Mesenchymal stem cell (in vitro differentiated cells and primary cell): ENCODE measurements at regions not wholly inside any gene's neighbourhood (a gene's known extent, or its start where the extent isn't known, plus 50 kb on each side); places are given as distances from the start of the nearest gene placed in this dataset.

Source experiments
- DNase-seq: peaks from one replicate; pipeline ENCODE4 v3.0.0-alpha.2; 2013
- H2AFZ ChIP-seq: one replicate; pipeline ENCODE4 v1.6.1; 2013; ENCODE audit warnings: low read depth, mild to moderate bottlenecking, control low read depth, inconsistent platforms, low read length, moderate library complexity
- H2AK5ac ChIP-seq: 2 replicates; pipeline ENCODE4 v1.6.1; 2013; ENCODE audit warnings: low read length, moderate library complexity, mild to moderate bottlenecking, inconsistent platforms; ENCODE audit not compliant: severe bottlenecking
- H2BK120ac ChIP-seq: one replicate; pipeline ENCODE4 v1.6.1; 2013; ENCODE audit warnings: low read depth, mild to moderate bottlenecking, inconsistent platforms, low read length, moderate library complexity
- H2BK12ac ChIP-seq, 2 experiments: one replicate each; pipeline ENCODE4 v1.6.1; 2013; ENCODE audit warnings: inconsistent platforms in 2 of 2, low read length in 2 of 2, mild to moderate bottlenecking in 2 of 2, moderate library complexity in 2 of 2, control low read depth in 1 of 2
- H2BK15ac ChIP-seq: one replicate; pipeline ENCODE4 v1.6.1; 2013; ENCODE audit warnings: mild to moderate bottlenecking, low read depth, inconsistent platforms; ENCODE audit not compliant: poor library complexity, severe bottlenecking
- H2BK5ac ChIP-seq: 2 replicates; pipeline ENCODE4 v1.6.1; 2013; ENCODE audit warnings: low read depth, mild to moderate bottlenecking, low read length, control low read depth, inconsistent platforms; ENCODE audit not compliant: poor library complexity, severe bottlenecking
- H3K14ac ChIP-seq, 2 experiments: one replicate each; pipeline ENCODE4 v1.6.1; 2013; ENCODE audit warnings: inconsistent platforms in 2 of 2, low read length in 2 of 2, control low read depth in 1 of 2, mild to moderate bottlenecking in 1 of 2, moderate library complexity in 1 of 2
- H3K18ac ChIP-seq, 2 experiments: one replicate each; pipeline ENCODE4 v1.6.1; 2013; ENCODE audit warnings: inconsistent platforms in 2 of 2, low read length in 2 of 2, control low read depth in 1 of 2, low read depth in 1 of 2, mild to moderate bottlenecking in 1 of 2
- H3K23ac ChIP-seq, 2 experiments: one replicate each; pipeline ENCODE4 v1.6.1; 2013; ENCODE audit warnings: inconsistent platforms in 2 of 2, low read length in 2 of 2, mild to moderate bottlenecking in 2 of 2, moderate library complexity in 2 of 2, control low read depth in 1 of 2
- H3K27ac ChIP-seq: 2 replicates; pipeline ENCODE4 v1.5.1; 2013; ENCODE audit warnings: mild to moderate bottlenecking, moderate library complexity, low read length, control low read depth, inconsistent platforms; ENCODE audit not compliant: poor library complexity, severe bottlenecking
- H3K27me3 ChIP-seq, 2 experiments: 2 replicates each; pipeline versions ENCODE4 v1.6.1 to v1.7.0; 2013; ENCODE audit warnings: low read length in 2 of 2, mild to moderate bottlenecking in 2 of 2, moderate library complexity in 2 of 2, control low read depth in 1 of 2, inconsistent platforms in 1 of 2; ENCODE audit not compliant: control insufficient read depth in 1 of 2, insufficient read depth in 1 of 2
- H3K36me3 ChIP-seq, 2 experiments: 2 replicates each; pipeline versions ENCODE4 v1.6.1 to v1.7.0; 2013; ENCODE audit warnings: low read length in 2 of 2, control low read depth in 1 of 2, inconsistent platforms in 1 of 2, low read depth in 1 of 2, mild to moderate bottlenecking in 1 of 2; ENCODE audit not compliant: insufficient read depth in 2 of 2, control insufficient read depth in 1 of 2
- H3K4ac ChIP-seq, 2 experiments: one replicate each; pipeline ENCODE4 v1.6.1; 2013; ENCODE audit warnings: inconsistent platforms in 2 of 2, low read length in 2 of 2, mild to moderate bottlenecking in 2 of 2, moderate library complexity in 2 of 2, control low read depth in 1 of 2, low read depth in 1 of 2
- H3K4me1 ChIP-seq: 2 replicates; pipeline ENCODE4 v1.6.1; 2013; ENCODE audit warnings: low read depth, low read length, control low read depth; ENCODE audit not compliant: control insufficient read depth, insufficient read depth
- H3K4me2 ChIP-seq: 2 replicates; pipeline ENCODE4 v1.6.1; 2013; ENCODE audit warnings: low read length, mild to moderate bottlenecking, inconsistent platforms; ENCODE audit not compliant: poor library complexity, severe bottlenecking
- H3K4me3 ChIP-seq, 2 experiments: 2 replicates each; pipeline versions ENCODE4 v1.5.1 to v1.7.0; 2013; ENCODE audit warnings: low read length in 2 of 2, mild to moderate bottlenecking in 2 of 2, control low read depth in 1 of 2, low read depth in 1 of 2; ENCODE audit not compliant: insufficient read depth in 1 of 2
- H3K79me1 ChIP-seq: replicated peaks from 2 replicates; pipeline ENCODE4 v1.6.1; 2013; ENCODE audit warnings: mild to moderate bottlenecking, control low read depth, low read length, inconsistent platforms; ENCODE audit not compliant: poor library complexity, severe bottlenecking
- H3K9ac ChIP-seq: 2 replicates; pipeline ENCODE4 v1.7.0; 2013; ENCODE audit warnings: mild to moderate bottlenecking, low read length, moderate library complexity
- H3K9me3 ChIP-seq: 2 replicates; pipeline ENCODE4 v1.7.0; 2013; ENCODE audit warnings: mild to moderate bottlenecking, low read length; ENCODE audit not compliant: control insufficient read depth
- H4K8ac ChIP-seq: one replicate; pipeline ENCODE4 v1.6.1; 2013; ENCODE audit warnings: inconsistent platforms, mild to moderate bottlenecking, low read length, moderate library complexity
- H4K91ac ChIP-seq: one replicate; pipeline ENCODE4 v1.6.1; 2013; ENCODE audit warnings: mild to moderate bottlenecking, low read length, inconsistent platforms
- WGBS: methylation state at CpG from one replicate; pipeline ENCODE4 v1.1.7; 2013; ENCODE audit warnings: mixed read lengths; 5-methylcytosine and 5-hydroxymethylcytosine counted together

DNA sequence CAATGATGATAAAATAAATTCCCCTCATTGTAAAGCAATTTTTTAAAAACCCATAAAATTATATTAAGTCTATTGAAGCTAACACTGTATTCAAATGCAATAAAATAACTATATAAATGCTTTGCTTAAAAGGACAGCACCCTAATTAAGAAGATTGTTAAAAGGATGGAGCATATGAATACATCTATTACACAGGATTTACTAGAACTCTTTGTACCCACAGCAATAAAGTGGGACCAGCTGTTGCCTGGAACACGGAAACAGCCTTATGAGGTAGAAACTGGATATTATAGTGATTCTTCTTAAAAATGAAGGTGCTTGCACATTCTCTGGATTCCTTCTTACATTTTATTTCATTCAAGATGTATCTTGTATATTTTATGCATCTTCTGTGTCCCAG lies 298.7 kb upstream of the KLF3 start:
- Histone ChIP-seq H3K27me3 (no peaks in the 10 kb centered on the region), H2AK5ac (no peak overlapping the region), H3K18ac (no peak overlapping the region), H3K23ac (no peak overlapping the region), H2BK120ac (no peak overlapping the region), H3K9me3 (no peaks in the 10 kb centered on the region), H4K8ac (no peak overlapping the region), H3K36me3 (no peaks in the 10 kb centered on the region), H2AFZ (no peak overlapping the region), H3K4ac (no peak overlapping the region), H3K9ac (no peak overlapping the region), H2BK15ac (no peak overlapping the region), H3K79me1 (no peaks in the 10 kb centered on the region), H3K4me3 (no peak overlapping the region), H3K27ac (no peak overlapping the region), H3K14ac (no peak overlapping the region), H2BK12ac (no peak overlapping the region), H3K4me1 (peaks cover 1% of the 10 kb centered on the region), H2BK5ac (no peak overlapping the region), H4K91ac (no peak overlapping the region), H3K4me2 (no peak overlapping the region)
- DNase-seq: no peak
- WGBS: no CpG with 5 or more reads among the region's 1 CpG

GRCh38 chr4:38365748-38366310 lies 298.2 kb upstream of the KLF3 start:
- Histone ChIP-seq H3K4me3 (no peak overlapping the region), H3K18ac (peak overlapping the region in 1 of 2 experiments; percentile 18), H4K8ac (no peak overlapping the region), H3K27me3 (no peaks in the 10 kb centered on the region), H3K9me3 (no peaks in the 10 kb centered on the region), H4K91ac (no peak overlapping the region), H2BK12ac (no peak overlapping the region), H2BK15ac (no peak overlapping the region), H3K4me1 (peaks cover 1% of the 10 kb centered on the region), H2AK5ac (no peak overlapping the region), H2BK5ac (no peak overlapping the region), H3K14ac (no peak overlapping the region), H3K36me3 (no peaks in the 10 kb centered on the region), H3K79me1 (no peaks in the 10 kb centered on the region), H3K23ac (no peak overlapping the region), H2BK120ac (no peak overlapping the region), H2AFZ (no peak overlapping the region), H3K9ac (no peak overlapping the region), H3K4ac (no peak overlapping the region), H3K4me2 (no peak overlapping the region), H3K27ac (no peak overlapping the region)
- 65% methylated on average over 8 of the region's 8 CpGs for WGBS
- DNase-seq: no peak

- Histone ChIP-seq H3K4ac (no peak overlapping the region), H3K4me1 (peaks cover 4% of the 10 kb centered on the region)
Measured at GRCh38 chr4:38366456-38366855, 297.5 kb upstream of the KLF3 start.

GRCh38 chr4:38366997-38367396 lies 297.0 kb upstream of the KLF3 start:
- no peak overlapping the region for H3K14ac ChIP-seq
- no peak overlapping the region for H3K4me3 ChIP-seq
- no peak overlapping the region for H4K91ac ChIP-seq
- H3K9ac ChIP-seq: no peak overlapping the region
- no peak for DNase-seq
- no peak overlapping the region for H2BK15ac ChIP-seq
- H2AK5ac ChIP-seq: no peak overlapping the region
- H3K27ac ChIP-seq: no peak overlapping the region
- peaks cover 4% of the 10 kb centered on the region for H3K4me1 ChIP-seq
- no peak overlapping the region for H3K4ac ChIP-seq
- H3K4me2 ChIP-seq: no peak overlapping the region
- H3K27me3 ChIP-seq: no peaks in the 10 kb centered on the region
- H2AFZ ChIP-seq: no peak overlapping the region
- H4K8ac ChIP-seq: no peak overlapping the region
- H3K79me1 ChIP-seq: no peaks in the 10 kb centered on the region
- H3K36me3 ChIP-seq: no peaks in the 10 kb centered on the region
- no peaks in the 10 kb centered on the region for H3K9me3 ChIP-seq
- no peak overlapping the region for H2BK5ac ChIP-seq
- H3K18ac ChIP-seq: no peak overlapping the region
- no peak overlapping the region for H2BK12ac ChIP-seq
- H2BK120ac ChIP-seq: no peak overlapping the region
- H3K23ac ChIP-seq: no peak overlapping the region

More at GRCh38 chr4:38366456-38366855, 297.5 kb upstream of the KLF3 start:
- no peak overlapping the region for H3K14ac ChIP-seq
- H3K9me3 ChIP-seq: no peaks in the 10 kb centered on the region
- no peak overlapping the region for H3K9ac ChIP-seq
- no peak overlapping the region for H3K23ac ChIP-seq
- H3K18ac ChIP-seq: no peak overlapping the region
- no peak overlapping the region for H2BK120ac ChIP-seq
- no peak overlapping the region for H2BK12ac ChIP-seq
- H2AK5ac ChIP-seq: no peak overlapping the region
- H4K8ac ChIP-seq: no peak overlapping the region
- no peak overlapping the region for H2BK15ac ChIP-seq
- no peak overlapping the region for H2AFZ ChIP-seq
- no peaks in the 10 kb centered on the region for H3K79me1 ChIP-seq
- H3K4me2 ChIP-seq: no peak overlapping the region
- H3K4me3 ChIP-seq: no peak overlapping the region
- H4K91ac ChIP-seq: no peak overlapping the region
- H3K27me3 ChIP-seq: no peaks in the 10 kb centered on the region
- H2BK5ac ChIP-seq: no peak overlapping the region
- H3K36me3 ChIP-seq: no peaks in the 10 kb centered on the region
- H3K27ac ChIP-seq: no peak overlapping the region
- DNase-seq: no peak
